Fibroblast of the aortic adventitia (primary cell): ENCODE measurements at regions not wholly inside any gene's neighbourhood (a gene's known extent, or its start where the extent isn't known, plus 50 kb on each side); places are given as distances from the start of the nearest gene placed in this dataset.
"Not testable (repeated sequence)": the region's sequence is repeated elsewhere in the genome, so short reads cannot be mapped to it uniquely, and the experiment has no call there.

Experiments
- DNase-seq: peaks from one replicate; pipeline ENCODE4 v3.0.0-alpha.2; 2010; ENCODE audit warnings: low read depth
- H3K4me3 ChIP-seq: 2 replicates; pipeline ENCODE4 v1.5.1; 2011; ENCODE audit warnings: low read depth, mild to moderate bottlenecking, control low read depth, low read length, moderate library complexity
- TF ChIP-seq, protein P1 (sequence below): IDR thresholded peaks from 2 replicates; pipeline ENCODE4 v1.5.1; 2011; ENCODE audit warnings: mild to moderate bottlenecking, low read length, control low read depth, inconsistent platforms; ENCODE audit not compliant: insufficient read depth

- H3K4me3 ChIP-seq = no peak overlapping the region
- TF ChIP-seq, protein P1, sequence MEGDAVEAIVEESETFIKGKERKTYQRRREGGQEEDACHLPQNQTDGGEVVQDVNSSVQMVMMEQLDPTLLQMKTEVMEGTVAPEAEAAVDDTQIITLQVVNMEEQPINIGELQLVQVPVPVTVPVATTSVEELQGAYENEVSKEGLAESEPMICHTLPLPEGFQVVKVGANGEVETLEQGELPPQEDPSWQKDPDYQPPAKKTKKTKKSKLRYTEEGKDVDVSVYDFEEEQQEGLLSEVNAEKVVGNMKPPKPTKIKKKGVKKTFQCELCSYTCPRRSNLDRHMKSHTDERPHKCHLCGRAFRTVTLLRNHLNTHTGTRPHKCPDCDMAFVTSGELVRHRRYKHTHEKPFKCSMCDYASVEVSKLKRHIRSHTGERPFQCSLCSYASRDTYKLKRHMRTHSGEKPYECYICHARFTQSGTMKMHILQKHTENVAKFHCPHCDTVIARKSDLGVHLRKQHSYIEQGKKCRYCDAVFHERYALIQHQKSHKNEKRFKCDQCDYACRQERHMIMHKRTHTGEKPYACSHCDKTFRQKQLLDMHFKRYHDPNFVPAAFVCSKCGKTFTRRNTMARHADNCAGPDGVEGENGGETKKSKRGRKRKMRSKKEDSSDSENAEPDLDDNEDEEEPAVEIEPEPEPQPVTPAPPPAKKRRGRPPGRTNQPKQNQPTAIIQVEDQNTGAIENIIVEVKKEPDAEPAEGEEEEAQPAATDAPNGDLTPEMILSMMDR = no peak
- DNase-seq = no peak
Measured at GRCh38 chr10:78339251-78339650, 305.6 kb downstream of the RPS24 start.

DNA sequence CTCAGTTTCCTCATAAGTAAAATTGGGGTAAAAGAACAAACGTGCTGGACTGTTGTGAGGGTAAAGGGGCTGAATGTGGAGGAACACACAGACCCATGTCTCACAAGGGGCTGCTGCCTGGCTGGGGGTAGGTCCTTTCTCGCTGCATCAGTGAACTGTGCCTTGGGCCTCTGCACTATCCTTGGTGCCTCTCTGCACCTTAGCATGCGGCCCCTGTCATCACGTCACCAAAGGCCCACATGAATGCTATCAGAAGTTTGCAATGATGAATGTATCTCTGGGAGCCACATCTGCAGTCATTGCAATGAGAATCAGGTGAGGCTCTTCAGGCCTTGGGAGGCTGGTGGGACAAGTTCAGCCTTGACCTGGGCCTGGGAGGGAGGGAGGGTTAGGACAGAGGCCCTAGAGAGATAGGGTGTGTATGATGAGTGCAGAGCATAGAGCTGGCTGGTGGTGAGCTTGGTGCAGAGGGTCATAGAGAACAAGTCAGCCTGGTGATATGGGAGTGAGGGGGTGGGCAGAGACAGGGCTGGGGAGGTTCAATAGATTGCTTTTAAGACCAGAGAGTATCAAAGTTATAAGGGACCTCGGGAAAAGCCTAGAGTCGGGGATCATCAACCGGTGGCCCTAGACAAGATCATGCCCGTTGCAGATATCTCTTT lies 308.4 kb downstream of the RPS24 start:
- TF ChIP-seq, protein P1 = no peak
- no peak for DNase-seq
- no peak overlapping the region for H3K4me3 ChIP-seq

GRCh38 chr10:78342827-78343653 lies 309.4 kb downstream of the RPS24 start:
- no peak for DNase-seq
- no peak overlapping the region for H3K4me3 ChIP-seq
- TF ChIP-seq, protein P1 = no peak

GRCh38 chr10:78344257-78344656 lies 310.6 kb downstream of the RPS24 start:
- not testable (repeated sequence) for DNase-seq, H3K4me3 ChIP-seq

DNA sequence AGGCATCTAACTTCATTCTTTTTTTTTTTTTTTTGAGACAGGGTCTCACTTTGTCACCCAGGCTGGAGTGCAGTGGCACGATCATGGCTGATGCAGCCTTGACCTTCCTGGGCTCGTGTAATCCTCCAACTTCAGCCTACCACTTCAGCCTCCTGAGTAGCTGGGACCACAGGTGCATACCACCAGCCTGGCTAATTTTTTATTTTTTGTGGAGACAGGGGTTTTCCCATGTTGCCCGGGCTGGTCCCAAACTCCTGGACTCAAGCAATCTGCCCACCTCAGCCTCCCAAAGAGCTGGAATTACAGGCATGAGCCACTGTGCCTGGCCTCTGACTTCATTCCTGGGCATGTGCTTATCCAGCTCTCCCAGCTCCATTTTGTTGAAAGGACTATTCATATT lies 311.9 kb downstream of the RPS24 start:
- H3K4me3 ChIP-seq, DNase-seq: not testable (repeated sequence)

GRCh38 chr10:78346721-78347120 lies 313.1 kb downstream of the RPS24 start:
- no peak overlapping the region for H3K4me3 ChIP-seq
- TF ChIP-seq, protein P1 = no peak
- no peak for DNase-seq

- H3K4me3 ChIP-seq = no peak overlapping the region
- TF ChIP-seq, protein P1 = no peak
- no peak for DNase-seq
Measured at GRCh38 chr10:78348411-78349164, 314.9 kb downstream of the RPS24 start.
